ENCODE measurements at regions not wholly inside any gene's neighbourhood (a gene's known extent, or its start where the extent isn't known, plus 50 kb on each side); places are given as distances from the start of the nearest gene placed in this dataset.

- H3K4me3 Mint-ChIP-seq (ENCODE audit: unreplicated experiment), result peak overlapping the region; percentile 66
- H3K4me1 ChIP-seq (ENCODE audit: insufficient read depth, low read length), result peaks cover 10% of the 10 kb centered on the region
- peak overlapping the region; percentile 36 for H3K27ac ChIP-seq (ENCODE audit: low read depth, low read length)
- H3K9me3 ChIP-seq (ENCODE audit: insufficient read depth, low read depth, low read length), result no peaks in the 10 kb centered on the region
- H3K27ac Mint-ChIP-seq (ENCODE audit: unreplicated experiment), result peak overlapping the region; percentile 88
- H3K4me3 ChIP-seq (ENCODE audit: insufficient read depth, low read depth, low read length), result no peak overlapping the region
- FAIRE-seq (no peak), DNase-seq (ENCODE audit: low read depth) (peak; percentile 74)
- H3K4me2 ChIP-seq (ENCODE audit: low read length), result peak overlapping the region; percentile 52
- peaks cover 19% of the 10 kb centered on the region for H3K4me1 Mint-ChIP-seq (ENCODE audit: low read depth, unreplicated experiment)
- no peaks in the 10 kb centered on the region for H3K79me2 ChIP-seq (ENCODE audit: insufficient read depth, low read length)
- H2AFZ ChIP-seq (ENCODE audit: low read depth, low read length), result no peak overlapping the region
- H3K36me3 ChIP-seq (ENCODE audit: insufficient read depth, low read length), result no peaks in the 10 kb centered on the region
- H3K27me3 Mint-ChIP-seq (ENCODE audit: low read depth, unreplicated experiment), result no peaks in the 10 kb centered on the region
- H3K9ac ChIP-seq (ENCODE audit: low read length), result no peak overlapping the region
- TF ChIP-seq CTCF (IDR thresholded peaks at IDR 0.05; ENCODE audit: insufficient read depth, low read depth, low read length) (no peak), EZH2 (IDR thresholded peaks at IDR 0.05; ENCODE audit: insufficient read depth, low read length) (no peak)
- H3K27me3 ChIP-seq (ENCODE audit: insufficient read depth, low read length), result no peaks in the 10 kb centered on the region
- peaks cover 4% of the 10 kb centered on the region for H3K9me3 Mint-ChIP-seq (ENCODE audit: unreplicated experiment)
- H4K20me1 ChIP-seq (ENCODE audit: insufficient read depth, low read length), result no peaks in the 10 kb centered on the region
- no peaks in the 10 kb centered on the region for H3K36me3 Mint-ChIP-seq (ENCODE audit: low read depth, unreplicated experiment)
These were observed 309.8 kb downstream of the AHR start for GRCh38 chr7:17608114-17608833.

- FAIRE-seq (peak; percentile 9), DNase-seq (ENCODE audit: low read depth) (no peak)
- Histone ChIP-seq H3K36me3 (ENCODE audit: insufficient read depth, low read length) (no peaks in the 10 kb centered on the region), H3K79me2 (ENCODE audit: insufficient read depth, low read length) (no peaks in the 10 kb centered on the region), H3K4me2 (ENCODE audit: low read length) (no peak overlapping the region), H2AFZ (ENCODE audit: low read depth, low read length) (no peak overlapping the region), H3K9ac (ENCODE audit: low read length) (no peak overlapping the region), H4K20me1 (ENCODE audit: insufficient read depth, low read length) (no peaks in the 10 kb centered on the region), H3K27ac (ENCODE audit: low read depth, low read length) (no peak overlapping the region), H3K27me3 (ENCODE audit: insufficient read depth, low read length) (no peaks in the 10 kb centered on the region), H3K9me3 (ENCODE audit: insufficient read depth, low read depth, low read length) (no peaks in the 10 kb centered on the region), H3K4me1 (ENCODE audit: insufficient read depth, low read length) (peaks cover 10% of the 10 kb centered on the region), H3K4me3 (ENCODE audit: insufficient read depth, low read depth, low read length) (no peak overlapping the region)
- no peaks in the 10 kb centered on the region for H3K9me3 Mint-ChIP-seq (ENCODE audit: unreplicated experiment)
- TF ChIP-seq EZH2 (IDR thresholded peaks at IDR 0.05; ENCODE audit: insufficient read depth, low read length) (no peak), CTCF (IDR thresholded peaks at IDR 0.05; ENCODE audit: insufficient read depth, low read depth, low read length) (no peak)
- no peaks in the 10 kb centered on the region for H3K27me3 Mint-ChIP-seq (ENCODE audit: low read depth, unreplicated experiment)
- H3K27ac Mint-ChIP-seq (ENCODE audit: unreplicated experiment), result no peak overlapping the region
- H3K36me3 Mint-ChIP-seq (ENCODE audit: low read depth, unreplicated experiment), result no peaks in the 10 kb centered on the region
- peaks cover 19% of the 10 kb centered on the region for H3K4me1 Mint-ChIP-seq (ENCODE audit: low read depth, unreplicated experiment)
- H3K4me3 Mint-ChIP-seq (ENCODE audit: unreplicated experiment), result no peak overlapping the region
These were observed 313.2 kb downstream of the AHR start for GRCh38 chr7:17611611-17612010.

- Histone ChIP-seq H3K36me3 (ENCODE audit: insufficient read depth, low read length) (no peaks in the 10 kb centered on the region), H3K4me3 (ENCODE audit: insufficient read depth, low read depth, low read length) (no peak overlapping the region), H3K9me3 (ENCODE audit: insufficient read depth, low read depth, low read length) (no peaks in the 10 kb centered on the region), H2AFZ (ENCODE audit: low read depth, low read length) (no peak overlapping the region), H3K27ac (ENCODE audit: low read depth, low read length) (no peak overlapping the region), H3K4me1 (ENCODE audit: insufficient read depth, low read length) (peaks cover 4% of the 10 kb centered on the region), H3K79me2 (ENCODE audit: insufficient read depth, low read length) (no peaks in the 10 kb centered on the region), H3K27me3 (ENCODE audit: insufficient read depth, low read length) (no peaks in the 10 kb centered on the region), H4K20me1 (ENCODE audit: insufficient read depth, low read length) (no peaks in the 10 kb centered on the region), H3K9ac (ENCODE audit: low read length) (no peak overlapping the region), H3K4me2 (ENCODE audit: low read length) (no peak overlapping the region)
- Mint-ChIP-seq H3K4me1 (ENCODE audit: low read depth, unreplicated experiment) (peaks cover 10% of the 10 kb centered on the region), H3K36me3 (ENCODE audit: low read depth, unreplicated experiment) (no peaks in the 10 kb centered on the region), H3K9me3 (ENCODE audit: unreplicated experiment) (no peaks in the 10 kb centered on the region), H3K27ac (ENCODE audit: unreplicated experiment) (no peak overlapping the region), H3K27me3 (ENCODE audit: low read depth, unreplicated experiment) (no peaks in the 10 kb centered on the region), H3K4me3 (ENCODE audit: unreplicated experiment) (no peak overlapping the region)
- TF ChIP-seq CTCF (IDR thresholded peaks at IDR 0.05; ENCODE audit: insufficient read depth, low read depth, low read length) (no peak), EZH2 (IDR thresholded peaks at IDR 0.05; ENCODE audit: insufficient read depth, low read length) (no peak)
- FAIRE-seq (no peak), DNase-seq (ENCODE audit: low read depth) (no peak)
These were observed 315.0 kb downstream of the AHR start for GRCh38 chr7:17613338-17614041.

Data from astrocyte (in vitro differentiated cells and primary cell).